Heart left ventricle (tissue), 16 donors: ENCODE measurements at regions not wholly inside any gene's neighbourhood (a gene's known extent, or its start where the extent isn't known, plus 50 kb on each side); places are given as distances from the start of the nearest gene placed in this dataset.
A peak's percentile ranks its signal among the peaks of the same experiment; 100 is the strongest.

Source experiments
- ATAC-seq, 4 donors: fragments of 200-7000 bp; cut with Tn5 transposase; one replicate each; pipeline ENCODE4 v1.9.1; 2020 to 2022; ENCODE audit warnings: moderate library complexity in 4 of 4, mild to moderate bottlenecking in 3 of 4, moderate number of reproducible peaks in 1 of 4
- DNase-seq, 5 donors: peaks; one replicate each; pipeline ENCODE4 v3.0.0-alpha.2; 2020
- H3K27ac ChIP-seq, 12 donors: fragments of 200-600 bp; sonication (generic) in 4 of 12; one replicate each; pipeline versions ENCODE4 v1.5.0 to v1.8.0; 2016 to 2022; ENCODE audit warnings: mild to moderate bottlenecking in 2 of 12
- H3K27me3 ChIP-seq, 9 donors: fragments of 200-600 bp; sonication (generic) in 2 of 9; one replicate each; pipeline versions ENCODE4 v1.5.1 to v1.8.0; 2016 to 2022; ENCODE audit warnings: mild to moderate bottlenecking in 3 of 9
- H3K36me3 ChIP-seq, 9 donors: fragments of 200-600 bp; sonication (generic) in 2 of 9; one replicate each; pipeline versions ENCODE4 v1.5.0 to v1.8.0; 2018 to 2022; ENCODE audit warnings: mild to moderate bottlenecking in 2 of 9
- H3K4me1 ChIP-seq, 12 donors: fragments of 200-600 bp; sonication (generic) in 4 of 12; one replicate each; pipeline versions ENCODE4 v1.5.0 to v1.8.0; 2016 to 2022; ENCODE audit warnings: mild to moderate bottlenecking in 3 of 12
- H3K4me3 ChIP-seq, 12 donors: fragments of 200-600 bp; sonication (generic) in 4 of 12; one replicate each; pipeline versions ENCODE4 v1.5.0 to v1.8.0; 2017 to 2022; ENCODE audit warnings: mild to moderate bottlenecking in 9 of 12, moderate library complexity in 4 of 12
- H3K9me3 ChIP-seq, 12 donors: fragments of 200-600 bp; sonication (generic) in 4 of 12; one replicate each; pipeline versions ENCODE4 v1.5.0 to v1.8.0; 2016 to 2022; ENCODE audit warnings: mild to moderate bottlenecking in 1 of 12
- CTCF ChIP-seq, 12 donors: fragments of 200-600 bp; sonication (generic) in 4 of 12; IDR thresholded peaks; one replicate each; pipeline versions ENCODE4 v1.5.0 to v1.8.0; 2018 to 2022; ENCODE audit warnings: antibody characterized with exemption in 12 of 12, mild to moderate bottlenecking in 5 of 12
- POLR2A ChIP-seq, 2 donors: fragments of 450-650 bp; IDR thresholded peaks; one replicate each; pipeline ENCODE4 v1.6.1; 2017; ENCODE audit warnings: antibody characterized with exemption in 2 of 2, mild to moderate bottlenecking in 2 of 2, moderate library complexity in 2 of 2
- WGBS, 4 donors: extraction: QIAGEN DNeasy Blood & Tissue Kit in 2 of 4; methylation state at CpG; one replicate each; pipeline versions ENCODE4 v1.1.5 to v1.1.7; 2013 to 2018; 5-methylcytosine and 5-hydroxymethylcytosine counted together
- intact Hi-C, 10 donors: fragments of 100-400 bp; cut with DNase I; formaldehyde crosslinking; loops; one replicate each; pipeline versions ENCODE4 v1.11.1 to v1.14.2; 2022
- donor health status: ischemic (EF 13 %, LVEDD 7.1; RV severe dilation, severe dysfunction).
- donor health status: healthy with polysubstance abuse.
- donor health status: DM: no; HTN: yes; CAD: no.
- donor health status: DM: no; HTN: no; CAD: no.
- donor health status: ischemic (EF 25% LVEDD 6.9; RV normal size, moderate dysfunction).
- donor health status: ischemic (EF 25% LVEDD 5.7; RV mildly dilated, moderate dysfunction).
- donor health status: healthy.
- donor health status: DM: yes; HTN: yes; CAD: no.
- donor health status: ischemic (EF 35%, LVEDD 5.7; RV mildly dilated, moderate dysfunction).
- donor health status: nonischemic (EF 11% LVEDD 7.7; RV severe dilation, severe dysfunction).
- donor health status: DM: yes; HTN: yes; CAD: no.
- donor health status: PGD.
- donor health status: ischemic (EF 29% LVEDD 5.4; RV normal size, mild dysfunction).
- donor health status: nonischemic (EF 23%, LVEDD 6.1; RV moderate dilation, normal function).

- Histone ChIP-seq H3K27me3 (peaks cover 0 to 22% (median 0%) of the 10 kb centered on the region in 9 donors), H3K27ac (no peak overlapping the region), H3K4me1 (no peaks in the 10 kb centered on the region), H3K9me3 (no peaks in the 10 kb centered on the region), H3K4me3 (no peak overlapping the region), H3K36me3 (no peaks in the 10 kb centered on the region)
- TF ChIP-seq POLR2A (IDR thresholded peaks at IDR 0.05): no peak
- no peak for TF ChIP-seq CTCF (IDR thresholded peaks at IDR 0.05)
- intact Hi-C loops: no loop called here
- peak in 1 of 5 donors; percentile 6 for DNase-seq
- ATAC-seq: no peak
- 65 to 77% (median 72%) methylated on average over 10 to 13 of the region's 13 CpGs for WGBS, 4 donors
Measured at GRCh38 chr1:22330092-22330759, 121.4 kb upstream of the ZBTB40 start.

- no peaks in the 10 kb centered on the region for H3K36me3 ChIP-seq
- no peaks in the 10 kb centered on the region for H3K4me1 ChIP-seq
- no peak overlapping the region for H3K27ac ChIP-seq
- intact Hi-C loops: no loop called here
- TF ChIP-seq POLR2A (IDR thresholded peaks at IDR 0.05) (no peak), CTCF (IDR thresholded peaks at IDR 0.05) (no peak)
- no peak for DNase-seq
- ATAC-seq: no peak
- H3K9me3 ChIP-seq: no peaks in the 10 kb centered on the region
- WGBS, 4 donors: 66 to 84% (median 71%) methylated on average over 1 of the region's 1 CpG
- H3K27me3 ChIP-seq: peaks cover 0 to 22% (median 0%) of the 10 kb centered on the region in 9 donors
- no peak overlapping the region for H3K4me3 ChIP-seq
Measured at GRCh38 chr1:22330760-22331119, 120.9 kb upstream of the ZBTB40 start.

GRCh38 chr1:22331618-22332423 is 119.8 kb upstream of the ZBTB40 start:
- WGBS, 4 donors: 44 to 65% (median 57%) methylated on average over 13 to 17 of the region's 17 CpGs
- intact Hi-C loops: no loop called here
- Histone ChIP-seq H3K36me3 (no peaks in the 10 kb centered on the region), H3K27me3 (peaks cover 0 to 22% (median 0%) of the 10 kb centered on the region in 9 donors), H3K4me1 (no peaks in the 10 kb centered on the region), H3K27ac (no peak overlapping the region), H3K9me3 (no peaks in the 10 kb centered on the region), H3K4me3 (no peak overlapping the region)
- ATAC-seq (no peak), DNase-seq (no peak)
- TF ChIP-seq CTCF (IDR thresholded peaks at IDR 0.05): no peak
- no peak for TF ChIP-seq POLR2A (IDR thresholded peaks at IDR 0.05)

- Histone ChIP-seq H3K27ac (no peak overlapping the region), H3K4me3 (no peak overlapping the region), H3K36me3 (no peaks in the 10 kb centered on the region), H3K9me3 (no peaks in the 10 kb centered on the region), H3K4me1 (no peaks in the 10 kb centered on the region), H3K27me3 (peaks cover 0 to 22% (median 0%) of the 10 kb centered on the region in 9 donors)
- intact Hi-C loops: no loop called here
- no peak for DNase-seq
- WGBS, 4 donors: 72 to 81% (median 78%) methylated on average over 4 of the region's 4 CpGs
- no peak for TF ChIP-seq CTCF (IDR thresholded peaks at IDR 0.05)
- no peak for TF ChIP-seq POLR2A (IDR thresholded peaks at IDR 0.05)
- ATAC-seq: no peak
Measured at GRCh38 chr1:22332424-22332717, 119.3 kb upstream of the ZBTB40 start.
